ENCODE measurements at regions not wholly inside any gene's neighbourhood (a gene's known extent, or its start where the extent isn't known, plus 50 kb on each side); places are given as distances from the start of the nearest gene placed in this dataset.
"Not testable (repeated sequence)": the region's sequence is repeated elsewhere in the genome, so short reads cannot be mapped to it uniquely, and the experiment has no call there.

GRCh38 chr13:71039440-71039839 lies 827.6 kb downstream of the DACH1 start:
- Mint-ChIP-seq H3K36me3 (no peaks in the 10 kb centered on the region), H3K27me3 (no peaks in the 10 kb centered on the region), H3K9me3 (peaks cover 2% of the 10 kb centered on the region), H3K4me3 (no peak overlapping the region), H3K4me1 (no peaks in the 10 kb centered on the region), H3K27ac (no peak overlapping the region)
- no peak for DNase-seq

DNA sequence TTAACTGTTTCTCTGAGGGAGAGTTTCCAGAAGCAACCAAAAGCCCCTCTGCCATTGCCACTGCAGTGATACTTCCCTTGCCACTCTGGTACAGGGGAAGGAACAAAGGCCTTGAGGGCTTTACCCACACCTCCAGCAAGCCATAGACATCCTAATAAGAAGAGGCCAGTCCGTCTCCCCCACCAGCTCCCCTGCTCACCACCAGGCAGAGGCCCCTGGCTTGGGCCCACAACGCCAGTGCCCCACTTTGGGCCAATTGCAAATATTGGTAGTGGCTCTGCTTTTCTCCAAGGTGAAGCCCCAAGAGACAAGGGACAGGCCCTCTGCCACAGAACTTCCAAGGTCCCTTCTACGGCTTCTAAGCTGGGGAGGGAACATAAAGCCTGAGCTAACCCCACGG lies 833.0 kb downstream of the DACH1 start:
- H3K4me1 Mint-ChIP-seq: no peaks in the 10 kb centered on the region
- no peak overlapping the region for H3K27ac Mint-ChIP-seq
- no peaks in the 10 kb centered on the region for H3K36me3 Mint-ChIP-seq
- no peak for DNase-seq
- no peak overlapping the region for H3K4me3 Mint-ChIP-seq
- H3K27me3 Mint-ChIP-seq: no peaks in the 10 kb centered on the region
- peaks cover 6% of the 10 kb centered on the region for H3K9me3 Mint-ChIP-seq

DNA sequence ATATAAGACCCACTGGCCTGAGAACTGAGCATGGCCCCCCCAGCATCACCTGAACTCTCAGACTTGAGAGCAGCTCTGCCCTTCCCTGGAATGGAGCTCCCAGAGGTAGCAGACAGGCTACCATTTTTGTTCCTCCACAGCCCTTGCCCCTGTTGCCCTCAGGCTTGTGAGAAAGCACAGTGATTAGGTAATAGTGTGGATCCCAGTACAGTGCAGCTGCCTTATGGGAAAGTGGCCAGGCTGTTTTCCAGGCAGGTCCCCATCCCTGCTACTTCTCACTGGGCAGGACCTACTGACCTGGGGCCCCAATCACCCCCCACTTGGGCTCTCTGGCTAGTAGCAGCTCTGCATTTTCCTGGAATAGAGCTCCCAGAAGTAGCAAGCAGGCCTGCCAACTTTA lies 834.0 kb downstream of the DACH1 start:
- no peak for DNase-seq
- H3K9me3 Mint-ChIP-seq: peaks cover 10% of the 10 kb centered on the region
- H3K27me3 Mint-ChIP-seq: no peaks in the 10 kb centered on the region
- H3K4me1 Mint-ChIP-seq: no peaks in the 10 kb centered on the region
- H3K27ac Mint-ChIP-seq: no peak overlapping the region
- H3K36me3 Mint-ChIP-seq: no peaks in the 10 kb centered on the region
- H3K4me3 Mint-ChIP-seq: no peak overlapping the region

GRCh38 chr13:71030784-71031183 lies 836.2 kb downstream of the DACH1 start:
- no peaks in the 10 kb centered on the region for H3K27me3 Mint-ChIP-seq
- DNase-seq: no peak
- peaks cover 15% of the 10 kb centered on the region for H3K9me3 Mint-ChIP-seq
- H3K36me3 Mint-ChIP-seq: no peaks in the 10 kb centered on the region
- H3K4me3 Mint-ChIP-seq: no peak overlapping the region
- no peaks in the 10 kb centered on the region for H3K4me1 Mint-ChIP-seq
- no peak overlapping the region for H3K27ac Mint-ChIP-seq

DNA sequence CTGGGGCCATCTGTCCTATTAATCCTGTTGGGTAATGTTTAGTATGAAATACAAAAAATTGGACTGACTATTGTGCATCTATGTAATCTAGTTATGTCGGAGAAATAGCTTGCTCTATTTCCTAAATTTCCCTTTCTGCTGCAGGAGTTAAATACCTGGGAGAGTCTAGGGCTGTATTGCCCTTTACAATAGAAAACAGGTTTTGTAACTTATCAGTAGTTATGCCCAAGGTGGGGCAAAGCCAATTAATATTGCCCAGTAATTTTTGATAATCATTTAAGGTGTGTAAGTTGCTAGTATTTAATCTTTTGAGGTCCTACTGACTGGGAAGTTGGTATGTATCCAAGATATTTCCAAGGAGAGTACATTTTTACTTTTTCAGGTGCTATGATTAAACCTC lies 838.1 kb downstream of the DACH1 start:
- Mint-ChIP-seq H3K27me3 (no peaks in the 10 kb centered on the region), H3K27ac (no peak overlapping the region), H3K4me3 (no peak overlapping the region), H3K36me3 (no peaks in the 10 kb centered on the region), H3K9me3 (peaks cover 15% of the 10 kb centered on the region), H3K4me1 (no peaks in the 10 kb centered on the region)
- no peak for DNase-seq

DNA sequence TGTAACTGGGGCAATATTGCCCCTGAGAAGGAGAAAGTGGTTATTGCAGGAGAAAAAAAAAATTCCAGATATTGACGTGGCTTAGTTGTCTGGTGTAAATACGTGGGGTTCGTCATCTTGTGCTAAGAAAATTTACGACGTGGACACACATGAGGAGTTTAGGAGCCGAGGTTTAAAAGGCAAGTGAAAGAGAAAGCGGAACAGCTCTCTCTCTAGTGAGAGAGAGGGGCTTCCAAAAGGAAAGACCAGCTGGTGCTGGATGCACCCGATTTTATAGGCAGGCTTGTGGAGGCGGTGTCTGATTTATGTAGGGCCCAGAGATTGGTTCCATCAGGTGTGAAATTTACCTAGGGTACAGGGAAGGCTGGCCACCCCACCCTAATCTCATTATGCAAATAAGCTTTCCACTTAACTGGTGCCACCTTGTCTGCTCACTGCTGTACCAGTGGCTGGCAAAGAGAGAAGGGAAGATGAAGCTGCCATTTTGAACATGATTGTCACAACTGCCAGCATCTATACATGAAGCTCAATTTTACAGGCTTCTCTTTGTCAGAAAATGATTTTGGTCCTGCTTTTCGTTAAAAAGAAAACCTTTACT lies 845.1 kb downstream of the DACH1 start:
- Mint-ChIP-seq H3K9me3 (peaks cover 4% of the 10 kb centered on the region), H3K4me1 (no peaks in the 10 kb centered on the region), H3K27me3 (no peaks in the 10 kb centered on the region), H3K27ac (no peak overlapping the region), H3K36me3 (no peaks in the 10 kb centered on the region), H3K4me3 (no peak overlapping the region)
- DNase-seq: no peak

DNA sequence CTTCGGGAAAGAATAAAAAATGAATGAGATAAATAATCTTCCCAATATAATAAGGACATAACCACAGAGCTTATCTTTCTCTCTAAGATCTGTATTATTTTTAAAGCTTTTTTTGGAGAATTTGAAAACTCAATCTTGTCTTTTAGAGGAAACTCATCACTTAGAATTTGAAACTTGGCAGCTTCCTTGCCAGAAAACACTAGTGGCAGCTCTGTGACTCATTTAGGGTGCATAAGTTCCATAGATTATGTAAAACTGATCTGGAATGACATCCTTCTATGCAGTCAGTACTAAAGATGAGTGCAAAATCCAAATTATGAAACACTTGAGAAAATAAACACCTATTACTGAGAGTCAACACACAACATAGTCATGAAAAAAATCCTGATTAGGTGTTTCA lies 848.0 kb downstream of the DACH1 start:
- H3K36me3 Mint-ChIP-seq: no peaks in the 10 kb centered on the region
- no peak for DNase-seq
- H3K27me3 Mint-ChIP-seq: no peaks in the 10 kb centered on the region
- H3K4me3 Mint-ChIP-seq: no peak overlapping the region
- no peaks in the 10 kb centered on the region for H3K9me3 Mint-ChIP-seq
- H3K27ac Mint-ChIP-seq: no peak overlapping the region
- H3K4me1 Mint-ChIP-seq: no peaks in the 10 kb centered on the region

DNA sequence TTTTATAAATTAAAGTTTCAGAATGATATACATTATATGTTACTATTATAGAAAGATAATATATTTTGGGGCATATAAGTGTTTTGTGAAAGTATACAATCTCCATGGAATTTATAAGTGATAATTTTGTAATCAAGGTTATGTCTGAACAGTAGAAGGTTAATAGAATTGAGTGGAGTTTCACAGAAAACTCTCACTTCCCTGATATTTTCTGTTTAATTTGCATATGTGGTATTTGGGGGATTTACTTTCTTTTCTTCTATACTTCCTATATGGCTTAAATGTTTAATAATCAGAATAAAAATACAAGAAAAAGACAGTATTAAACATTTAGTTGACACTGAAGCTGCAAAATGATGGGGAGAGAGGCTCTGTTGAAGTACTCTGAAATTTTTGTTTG lies 848.5 kb downstream of the DACH1 start:
- no peak overlapping the region for H3K4me3 Mint-ChIP-seq
- no peaks in the 10 kb centered on the region for H3K4me1 Mint-ChIP-seq
- H3K36me3 Mint-ChIP-seq: no peaks in the 10 kb centered on the region
- H3K9me3 Mint-ChIP-seq: no peaks in the 10 kb centered on the region
- no peak for DNase-seq
- H3K27ac Mint-ChIP-seq: no peak overlapping the region
- no peaks in the 10 kb centered on the region for H3K27me3 Mint-ChIP-seq

DNA sequence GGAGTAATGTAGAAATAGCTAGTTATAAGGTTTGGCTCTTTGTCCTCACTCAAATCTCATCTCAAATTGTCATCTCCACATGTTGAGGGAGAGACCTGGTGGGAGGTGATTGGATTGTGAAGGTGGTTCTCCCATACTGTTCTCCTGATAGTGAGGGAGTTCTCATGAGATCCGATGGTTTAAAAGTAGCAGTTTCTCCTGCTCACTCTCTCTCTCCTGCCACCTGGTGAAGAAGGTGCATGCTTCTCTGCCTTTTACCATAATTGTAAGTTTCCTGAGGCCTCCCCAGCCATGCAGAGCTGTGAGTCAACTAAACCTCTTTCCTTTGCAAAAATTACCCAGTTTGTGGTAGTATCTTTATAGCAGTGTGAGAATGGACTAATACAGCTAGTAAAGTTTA lies 849.4 kb downstream of the DACH1 start:
- H3K27me3 Mint-ChIP-seq: no peaks in the 10 kb centered on the region
- H3K9me3 Mint-ChIP-seq: no peaks in the 10 kb centered on the region
- no peak for DNase-seq
- no peaks in the 10 kb centered on the region for H3K4me1 Mint-ChIP-seq
- no peak overlapping the region for H3K27ac Mint-ChIP-seq
- H3K4me3 Mint-ChIP-seq: no peak overlapping the region
- H3K36me3 Mint-ChIP-seq: no peaks in the 10 kb centered on the region

- Mint-ChIP-seq H3K36me3 (no peaks in the 10 kb centered on the region), H3K9me3 (no peaks in the 10 kb centered on the region), H3K27me3 (no peaks in the 10 kb centered on the region), H3K27ac (no peak overlapping the region), H3K4me3 (no peak overlapping the region), H3K4me1 (no peaks in the 10 kb centered on the region)
- DNase-seq: no peak
Observed at GRCh38 chr13:71015516-71015915, 851.5 kb downstream of the DACH1 start.

DNA sequence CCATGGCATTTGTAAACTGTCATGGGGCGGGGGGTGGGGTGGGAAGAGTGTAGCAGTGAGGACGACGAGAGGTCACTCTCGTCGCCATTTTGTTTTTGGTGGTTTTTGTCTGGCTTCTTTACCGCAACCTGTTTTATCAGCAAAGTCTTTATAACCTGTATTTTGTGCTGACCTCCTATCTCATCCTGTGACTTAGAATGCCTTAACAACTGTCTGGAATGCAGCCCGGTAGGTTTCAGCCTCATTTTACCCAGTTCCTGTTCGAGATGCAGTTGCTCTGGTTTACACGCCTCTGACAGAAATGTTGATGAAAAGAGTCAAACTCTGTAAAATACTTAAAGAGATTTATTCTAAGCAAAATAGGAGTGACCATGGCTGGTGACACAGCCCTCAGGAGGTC lies 852.0 kb downstream of the DACH1 start:
- no peaks in the 10 kb centered on the region for H3K36me3 Mint-ChIP-seq
- H3K27ac Mint-ChIP-seq: no peak overlapping the region
- H3K27me3 Mint-ChIP-seq: no peaks in the 10 kb centered on the region
- no peaks in the 10 kb centered on the region for H3K4me1 Mint-ChIP-seq
- no peaks in the 10 kb centered on the region for H3K9me3 Mint-ChIP-seq
- H3K4me3 Mint-ChIP-seq: no peak overlapping the region
- DNase-seq: no peak

- H3K27ac Mint-ChIP-seq: no peak overlapping the region
- H3K4me3 Mint-ChIP-seq: no peak overlapping the region
- no peak for DNase-seq
- H3K4me1 Mint-ChIP-seq: no peaks in the 10 kb centered on the region
- H3K27me3 Mint-ChIP-seq: no peaks in the 10 kb centered on the region
- no peaks in the 10 kb centered on the region for H3K9me3 Mint-ChIP-seq
- no peaks in the 10 kb centered on the region for H3K36me3 Mint-ChIP-seq
Observed at GRCh38 chr13:71005919-71006318, 861.1 kb downstream of the DACH1 start.

DNA sequence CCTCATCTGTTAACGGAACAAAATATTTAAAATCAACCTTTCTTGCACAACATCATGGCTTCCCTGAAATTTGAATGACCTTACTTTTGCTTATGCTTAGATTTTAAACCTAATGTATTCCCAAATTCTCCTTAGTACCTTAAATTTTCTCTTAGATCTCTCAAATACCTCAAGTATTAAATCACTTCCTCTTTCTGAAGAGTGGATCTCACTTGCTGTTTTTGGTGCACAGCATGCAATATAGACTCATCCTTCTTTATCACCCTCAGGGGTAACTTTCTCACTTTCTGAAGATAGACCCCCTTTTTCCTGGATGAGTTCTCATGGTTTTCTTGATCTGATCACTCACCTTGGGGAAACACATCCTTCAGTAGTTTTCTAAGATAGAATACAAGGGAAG lies 871.7 kb downstream of the DACH1 start:
- Mint-ChIP-seq H3K36me3 (no peaks in the 10 kb centered on the region), H3K27ac (no peak overlapping the region)
- no peak for DNase-seq

DNA sequence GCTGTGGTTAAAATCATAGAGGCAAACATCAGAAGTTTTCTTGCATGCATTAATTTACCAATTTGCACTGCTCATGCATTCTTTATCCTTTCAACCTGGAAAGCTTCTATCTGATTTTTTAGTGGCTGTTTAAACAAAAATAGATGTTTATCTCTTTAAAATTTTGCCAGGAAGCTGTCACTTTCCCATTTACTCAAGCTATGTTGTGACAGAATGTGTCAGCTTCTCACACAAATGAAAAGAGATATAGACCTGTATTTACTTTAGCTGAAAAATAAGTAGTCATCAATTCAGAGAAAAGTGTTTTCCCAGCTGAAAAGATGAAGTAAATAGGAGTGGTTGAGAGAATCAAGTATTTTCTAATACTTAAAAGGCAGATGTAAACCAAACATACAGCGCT lies 872.8 kb downstream of the DACH1 start:
- H3K4me1 Mint-ChIP-seq: no peaks in the 10 kb centered on the region
- DNase-seq: no peak
- no peaks in the 10 kb centered on the region for H3K9me3 Mint-ChIP-seq
- no peak overlapping the region for H3K4me3 Mint-ChIP-seq
- no peak overlapping the region for H3K27ac Mint-ChIP-seq
- H3K36me3 Mint-ChIP-seq: no peaks in the 10 kb centered on the region
- no peaks in the 10 kb centered on the region for H3K27me3 Mint-ChIP-seq

More for the DNA sequence above, 871.7 kb downstream of the DACH1 start:
- Mint-ChIP-seq H3K9me3 (no peaks in the 10 kb centered on the region), H3K4me3 (no peak overlapping the region), H3K4me1 (no peaks in the 10 kb centered on the region), H3K27me3 (no peaks in the 10 kb centered on the region)

- Mint-ChIP-seq H3K9me3 (no peaks in the 10 kb centered on the region), H3K4me3 (no peak overlapping the region), H3K36me3 (no peaks in the 10 kb centered on the region), H3K27me3 (no peaks in the 10 kb centered on the region), H3K4me1 (no peaks in the 10 kb centered on the region), H3K27ac (no peak overlapping the region)
- no peak for DNase-seq
Observed at GRCh38 chr13:70987043-70987442, 878.8 kb upstream of the KLHL1 start.

GRCh38 chr13:70985371-70985770 lies 877.1 kb upstream of the KLHL1 start:
- H3K36me3 Mint-ChIP-seq: no peaks in the 10 kb centered on the region
- no peaks in the 10 kb centered on the region for H3K4me1 Mint-ChIP-seq
- no peaks in the 10 kb centered on the region for H3K27me3 Mint-ChIP-seq
- no peak overlapping the region for H3K27ac Mint-ChIP-seq
- no peak overlapping the region for H3K4me3 Mint-ChIP-seq
- H3K9me3 Mint-ChIP-seq: no peaks in the 10 kb centered on the region
- no peak for DNase-seq

DNA sequence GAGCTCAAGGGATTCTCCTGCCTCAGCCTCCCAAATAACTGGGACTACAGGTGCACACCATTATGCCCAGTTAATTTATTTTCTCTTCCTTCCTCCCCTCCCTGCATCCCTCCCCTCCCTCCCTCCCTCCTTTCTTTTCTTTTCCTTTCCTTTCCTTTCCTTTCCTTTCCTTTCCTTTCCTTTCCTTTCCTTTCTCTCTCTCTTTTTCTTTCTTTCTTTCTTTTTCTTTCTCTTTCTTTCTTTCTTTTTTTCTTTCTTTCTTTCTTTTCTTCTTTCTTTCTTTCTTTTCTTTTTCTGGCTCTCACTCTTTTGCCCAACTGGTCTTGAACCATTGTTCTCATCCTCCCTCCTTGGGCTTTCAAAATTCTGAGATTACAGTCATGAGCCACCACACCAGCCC lies 873.0 kb upstream of the KLHL1 start:
- not testable (repeated sequence) for H3K9me3 Mint-ChIP-seq, H3K4me3 Mint-ChIP-seq, DNase-seq, H3K36me3 Mint-ChIP-seq, H3K27me3 Mint-ChIP-seq, H3K27ac Mint-ChIP-seq, H3K4me1 Mint-ChIP-seq
